HCT116 (cell line): ENCODE measurements at regions not wholly inside any gene's neighbourhood (a gene's known extent, or its start where the extent isn't known, plus 50 kb on each side); places are given as distances from the start of the nearest gene placed in this dataset.

Source experiments
- ATAC-seq: fragments of 200-7000 bp; cut with Tn5 transposase; 2 replicates; pipeline ENCODE4 v1.9.1; 2020; ENCODE audit warnings: mild to moderate bottlenecking, moderate library complexity
- BruUV-seq: library from RNA; stranded (reverse); fragments of 400-500 nt; replicated peaks from 2 replicates; lab custom pipeline; 2021; lab: Mats Ljungman, UMichigan
- CTCF ChIA-PET: fragments of 300-600 bp; sonication (Branson Sonifier 250); formaldehyde crosslinking; loops from one replicate; lab custom pipeline; 2021; ENCODE audit warnings: antibody characterized with exemption; lab: Charles Lee
- POLR2A ChIA-PET: fragments of 300-600, 350-600 bp; sonication (Branson Sonifier 250); formaldehyde crosslinking; loops from one replicate; lab custom pipeline; 2021; ENCODE audit warnings: antibody characterized with exemption; lab: Charles Lee
- RAD21 ChIA-PET, 2 experiments: fragments of 300-600 bp; sonication (Branson Sonifier 250); formaldehyde crosslinking; loops; one replicate each; lab custom pipeline; 2023; ENCODE audit warnings: low total read pairs in 2 of 2; ENCODE audit not compliant: uncharacterized antibody in 2 of 2, unreplicated experiment in 2 of 2, low non-redundant PET in 1 of 2; lab: Charles Lee
- DNase-seq: peaks from one replicate; pipeline ENCODE4 v3.0.0-alpha.2; 2010; ENCODE audit warnings: low read depth, low spot score
- H2AFZ ChIP-seq: fragments of 200-600 bp; shearing (Covaris generic), sonication (generic); 2 replicates; pipeline ENCODE4 v1.6.1; 2017; ENCODE audit warnings: low read depth, mixed run types, mixed read lengths, antibody characterized with exemption, low read length; ENCODE audit not compliant: poor library complexity, severe bottlenecking
- H3K27ac ChIP-seq: 2 replicates; pipeline ENCODE4 v1.5.1; 2012; ENCODE audit warnings: low read depth, low read length
- H3K27me3 ChIP-seq: fragments of 200-600 bp; sonication (generic); 2 replicates; pipeline ENCODE4 v1.6.1; 2016; ENCODE audit warnings: mixed run types, low read length, mixed read lengths; ENCODE audit not compliant: insufficient read depth
- H3K36me3 ChIP-seq, 2 experiments: fragments of 200-500 bp in 1 of 2; fragments of 200-600 bp in 1 of 2; sonication (Bioruptor generic) in 1 of 2; sonication (generic) in 1 of 2; 2 replicates each; pipeline versions ENCODE4 v1.5.1 to v1.6.1; 2014 to 2016; ENCODE audit warnings: low read length in 2 of 2, inconsistent platforms in 1 of 2, mixed read lengths in 1 of 2, mixed run types in 1 of 2; ENCODE audit not compliant: insufficient read depth in 2 of 2, control insufficient read depth in 1 of 2
- H3K4me1 ChIP-seq, 2 experiments: fragments of 200-600 bp in 1 of 2; sonication (generic) in 1 of 2; 2 replicates each; pipeline versions ENCODE4 v1.5.1 to v1.6.1; 2012 to 2017; ENCODE audit warnings: low read length in 2 of 2, inconsistent platforms in 1 of 2, mild to moderate bottlenecking in 1 of 2, mixed read lengths in 1 of 2, mixed run types in 1 of 2, moderate library complexity in 1 of 2; ENCODE audit not compliant: insufficient read depth in 2 of 2, control insufficient read depth in 1 of 2
- H3K4me2 ChIP-seq: fragments of 200-600 bp; sonication (generic); 2 replicates; pipeline ENCODE4 v1.6.1; 2017; ENCODE audit warnings: mixed run types, low read length, mixed read lengths
- H3K4me3 ChIP-seq, 2 experiments: fragments of 200-600 bp in 1 of 2; sonication (generic) in 1 of 2; replicated peaks in 1 of 2; 2 replicates each; pipeline ENCODE4 v1.5.1; 2011 to 2016; ENCODE audit warnings: low read length in 2 of 2, control low read depth in 1 of 2, low read depth in 1 of 2, mild to moderate bottlenecking in 1 of 2, mixed read lengths in 1 of 2, mixed run types in 1 of 2
- H3K79me2 ChIP-seq: fragments of 200-600 bp; sonication (generic); 2 replicates; pipeline ENCODE4 v1.6.1; 2017; ENCODE audit warnings: mild to moderate bottlenecking, mixed run types, low read length, moderate library complexity, mixed read lengths; ENCODE audit not compliant: insufficient read depth
- H3K9ac ChIP-seq: fragments of 200-600 bp; sonication (generic); 2 replicates; pipeline ENCODE4 v1.6.1; 2016; ENCODE audit warnings: low read length, mixed read lengths
- H3K9me2 ChIP-seq: fragments of 200-600 bp; sonication (generic), shearing (Covaris generic); 2 replicates; pipeline ENCODE4 v1.6.1; 2017; ENCODE audit warnings: mixed run types, mild to moderate bottlenecking, moderate library complexity; ENCODE audit not compliant: insufficient read depth
- H3K9me3 ChIP-seq, 2 experiments: fragments of 200-500 bp in 1 of 2; fragments of 200-600 bp in 1 of 2; sonication (Bioruptor generic) in 1 of 2; sonication (generic) in 1 of 2; 2 replicates each; pipeline ENCODE4 v1.6.1; 2014 to 2017; ENCODE audit warnings: low read length in 2 of 2, mixed read lengths in 2 of 2, inconsistent platforms in 1 of 2, low read depth in 1 of 2, mild to moderate bottlenecking in 1 of 2, mixed run types in 1 of 2, moderate library complexity in 1 of 2; ENCODE audit not compliant: control insufficient read depth in 1 of 2, insufficient read depth in 1 of 2
- H4K20me1 ChIP-seq: fragments of 200-600 bp; sonication (generic), shearing (Covaris generic); 2 replicates; pipeline ENCODE4 v1.6.1; 2017; ENCODE audit warnings: mixed run types, mild to moderate bottlenecking, moderate library complexity; ENCODE audit not compliant: insufficient read depth
- CBX3 ChIP-seq: IDR thresholded peaks from 2 replicates; pipeline ENCODE4 v1.6.1; 2012; ENCODE audit warnings: low read depth
- EZH2phosphoT487 ChIP-seq: fragments of 200-600 bp; IDR thresholded peaks from 2 replicates; pipeline ENCODE4 v1.6.1; 2018; ENCODE audit warnings: antibody characterized with exemption, borderline replicate concordance
- JUND ChIP-seq: IDR thresholded peaks from 2 replicates; pipeline ENCODE4 v1.6.1; 2012
- SP1 ChIP-seq: IDR thresholded peaks from 2 replicates; pipeline ENCODE4 v1.6.1; 2012; ENCODE audit warnings: low read depth
- SRF ChIP-seq: IDR thresholded peaks from 2 replicates; pipeline ENCODE4 v1.6.1; 2012; ENCODE audit warnings: low read depth
- TCF7L2 ChIP-seq: IDR thresholded peaks from 2 replicates; pipeline ENCODE4 v1.7.0; 2011; ENCODE audit warnings: borderline replicate concordance, inconsistent platforms; ENCODE audit not compliant: insufficient read depth, insufficient read length; ENCODE audit errors: extremely low read depth
- YY1 ChIP-seq: IDR thresholded peaks from 2 replicates; pipeline ENCODE4 v1.6.1; 2011; ENCODE audit warnings: low read length, low read depth, moderate library complexity, mild to moderate bottlenecking; ENCODE audit not compliant: insufficient replicate concordance; ENCODE audit errors: extremely low read depth
- ZBTB33 ChIP-seq: IDR thresholded peaks from 2 replicates; pipeline ENCODE4 v1.6.1; 2011; ENCODE audit warnings: mild to moderate bottlenecking, low read length, moderate library complexity; ENCODE audit not compliant: insufficient replicate concordance; ENCODE audit errors: extremely low read depth
- ZNF274 ChIP-seq: fragments of 200-500 bp; sonication (Bioruptor generic); IDR thresholded peaks from 2 replicates; pipeline ENCODE4 v1.6.1; 2014; ENCODE audit warnings: mild to moderate bottlenecking, low read depth, low read length, inconsistent platforms
- intact Hi-C: fragments of 100-400 bp; cut with micrococcal nuclease; formaldehyde crosslinking; loops from 2 replicates; pipeline ENCODE4 v1.10.0; 2022
- TF ChIP-seq, protein P1 (sequence below): IDR thresholded peaks from 2 replicates; pipeline ENCODE4 v1.6.1; 2012
- TF ChIP-seq, protein P2 (sequence below): IDR thresholded peaks from 2 replicates; pipeline ENCODE4 v1.6.1; 2012; ENCODE audit warnings: low read depth
- TF ChIP-seq, protein P3 (sequence below): IDR thresholded peaks from 2 replicates; pipeline ENCODE4 v1.6.1; 2012
- TF ChIP-seq, protein P4 (sequence below), 3 experiments: fragments of 200-600 bp in 1 of 3; sonication (generic) in 1 of 3; IDR thresholded peaks in 2 of 3; conservative IDR thresholded peaks in 1 of 3; 2 replicates each; pipeline ENCODE4 v1.5.1; 2012 to 2017; ENCODE audit warnings: low read depth in 2 of 3, low read length in 2 of 3, antibody characterized with exemption in 1 of 3, borderline replicate concordance in 1 of 3, control low read depth in 1 of 3, mild to moderate bottlenecking in 1 of 3, mixed read lengths in 1 of 3, mixed run types in 1 of 3, moderate library complexity in 1 of 3; ENCODE audit not compliant: insufficient read depth in 1 of 3

DNA sequence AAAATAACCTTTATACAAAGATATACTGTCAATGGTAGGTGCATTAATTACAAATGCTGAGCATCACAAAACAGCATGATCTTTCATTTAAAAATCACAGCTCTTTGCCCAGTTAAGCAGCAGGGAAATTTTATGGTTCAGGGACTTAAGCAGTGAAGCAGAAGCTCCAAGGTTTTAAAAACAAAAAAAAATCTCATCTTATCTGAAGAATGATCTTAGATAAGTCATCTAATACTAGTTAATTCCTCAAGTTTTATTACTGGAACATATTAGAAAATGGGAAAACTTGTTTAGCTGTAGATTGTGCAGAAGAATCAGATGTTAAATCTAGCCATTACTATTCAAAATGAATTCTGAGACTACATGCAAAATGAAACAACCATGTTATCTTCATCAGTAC lies 289.9 kb downstream of the GASK1B start:
- no peak overlapping the region for H3K4me3 ChIP-seq
- no peaks in the 10 kb centered on the region for H3K27me3 ChIP-seq
- ChIA-PET RAD21 (no interaction called here), CTCF (no interaction called here), POLR2A (no interaction called here)
- DNase-seq (no peak), ATAC-seq (no peak)
- H4K20me1 ChIP-seq, result no peaks in the 10 kb centered on the region
- H3K79me2 ChIP-seq, result no peaks in the 10 kb centered on the region
- H2AFZ ChIP-seq, result no peak overlapping the region
- TF ChIP-seq, protein P1, sequence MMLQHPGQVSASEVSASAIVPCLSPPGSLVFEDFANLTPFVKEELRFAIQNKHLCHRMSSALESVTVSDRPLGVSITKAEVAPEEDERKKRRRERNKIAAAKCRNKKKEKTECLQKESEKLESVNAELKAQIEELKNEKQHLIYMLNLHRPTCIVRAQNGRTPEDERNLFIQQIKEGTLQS, result no peak
- TF ChIP-seq TCF7L2, result no peak
- TF ChIP-seq JUND, result no peak
- TF ChIP-seq, protein P2, sequence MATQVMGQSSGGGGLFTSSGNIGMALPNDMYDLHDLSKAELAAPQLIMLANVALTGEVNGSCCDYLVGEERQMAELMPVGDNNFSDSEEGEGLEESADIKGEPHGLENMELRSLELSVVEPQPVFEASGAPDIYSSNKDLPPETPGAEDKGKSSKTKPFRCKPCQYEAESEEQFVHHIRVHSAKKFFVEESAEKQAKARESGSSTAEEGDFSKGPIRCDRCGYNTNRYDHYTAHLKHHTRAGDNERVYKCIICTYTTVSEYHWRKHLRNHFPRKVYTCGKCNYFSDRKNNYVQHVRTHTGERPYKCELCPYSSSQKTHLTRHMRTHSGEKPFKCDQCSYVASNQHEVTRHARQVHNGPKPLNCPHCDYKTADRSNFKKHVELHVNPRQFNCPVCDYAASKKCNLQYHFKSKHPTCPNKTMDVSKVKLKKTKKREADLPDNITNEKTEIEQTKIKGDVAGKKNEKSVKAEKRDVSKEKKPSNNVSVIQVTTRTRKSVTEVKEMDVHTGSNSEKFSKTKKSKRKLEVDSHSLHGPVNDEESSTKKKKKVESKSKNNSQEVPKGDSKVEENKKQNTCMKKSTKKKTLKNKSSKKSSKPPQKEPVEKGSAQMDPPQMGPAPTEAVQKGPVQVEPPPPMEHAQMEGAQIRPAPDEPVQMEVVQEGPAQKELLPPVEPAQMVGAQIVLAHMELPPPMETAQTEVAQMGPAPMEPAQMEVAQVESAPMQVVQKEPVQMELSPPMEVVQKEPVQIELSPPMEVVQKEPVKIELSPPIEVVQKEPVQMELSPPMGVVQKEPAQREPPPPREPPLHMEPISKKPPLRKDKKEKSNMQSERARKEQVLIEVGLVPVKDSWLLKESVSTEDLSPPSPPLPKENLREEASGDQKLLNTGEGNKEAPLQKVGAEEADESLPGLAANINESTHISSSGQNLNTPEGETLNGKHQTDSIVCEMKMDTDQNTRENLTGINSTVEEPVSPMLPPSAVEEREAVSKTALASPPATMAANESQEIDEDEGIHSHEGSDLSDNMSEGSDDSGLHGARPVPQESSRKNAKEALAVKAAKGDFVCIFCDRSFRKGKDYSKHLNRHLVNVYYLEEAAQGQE, result no peak
- TF ChIP-seq, protein P3, sequence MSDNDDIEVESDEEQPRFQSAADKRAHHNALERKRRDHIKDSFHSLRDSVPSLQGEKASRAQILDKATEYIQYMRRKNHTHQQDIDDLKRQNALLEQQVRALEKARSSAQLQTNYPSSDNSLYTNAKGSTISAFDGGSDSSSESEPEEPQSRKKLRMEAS, result no peak
- TF ChIP-seq EZH2phosphoT487, result no peak
- TF ChIP-seq YY1, result no peak
- TF ChIP-seq CBX3, result no peak
- TF ChIP-seq, protein P4, sequence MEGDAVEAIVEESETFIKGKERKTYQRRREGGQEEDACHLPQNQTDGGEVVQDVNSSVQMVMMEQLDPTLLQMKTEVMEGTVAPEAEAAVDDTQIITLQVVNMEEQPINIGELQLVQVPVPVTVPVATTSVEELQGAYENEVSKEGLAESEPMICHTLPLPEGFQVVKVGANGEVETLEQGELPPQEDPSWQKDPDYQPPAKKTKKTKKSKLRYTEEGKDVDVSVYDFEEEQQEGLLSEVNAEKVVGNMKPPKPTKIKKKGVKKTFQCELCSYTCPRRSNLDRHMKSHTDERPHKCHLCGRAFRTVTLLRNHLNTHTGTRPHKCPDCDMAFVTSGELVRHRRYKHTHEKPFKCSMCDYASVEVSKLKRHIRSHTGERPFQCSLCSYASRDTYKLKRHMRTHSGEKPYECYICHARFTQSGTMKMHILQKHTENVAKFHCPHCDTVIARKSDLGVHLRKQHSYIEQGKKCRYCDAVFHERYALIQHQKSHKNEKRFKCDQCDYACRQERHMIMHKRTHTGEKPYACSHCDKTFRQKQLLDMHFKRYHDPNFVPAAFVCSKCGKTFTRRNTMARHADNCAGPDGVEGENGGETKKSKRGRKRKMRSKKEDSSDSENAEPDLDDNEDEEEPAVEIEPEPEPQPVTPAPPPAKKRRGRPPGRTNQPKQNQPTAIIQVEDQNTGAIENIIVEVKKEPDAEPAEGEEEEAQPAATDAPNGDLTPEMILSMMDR (IDR thresholded peaks at IDR 0.05 in 2 of 3, conservative IDR thresholded peaks at IDR 0.05 in 1 of 3; ENCODE audit: borderline replicate concordance in 1 of 3, insufficient read depth in 1 of 3, low read depth in 2 of 3, low read length in 2 of 3), result no peak
- no peak for TF ChIP-seq ZBTB33
- TF ChIP-seq SRF, result no peak
- TF ChIP-seq SP1, result no peak
- TF ChIP-seq ZNF274, result no peak
- H3K9me3 ChIP-seq, result no peaks in the 10 kb centered on the region
- H3K36me3 ChIP-seq, result no peaks in the 10 kb centered on the region
- BruUV-seq, result no TSS peak
- H3K4me2 ChIP-seq, result no peak overlapping the region
- H3K4me1 ChIP-seq, result no peaks in the 10 kb centered on the region
- H3K9me2 ChIP-seq, result no peaks in the 10 kb centered on the region
- H3K9ac ChIP-seq, result no peak overlapping the region
- H3K27ac ChIP-seq, result no peak overlapping the region
- intact Hi-C loops, result no loop called here
